NCI-H2029 treated with DMSO at 0.1 percent for 48 hours (cell line): ENCODE measurements at regions not wholly inside any gene's neighbourhood (a gene's known extent, or its start where the extent isn't known, plus 50 kb on each side); places are given as distances from the start of the nearest gene placed in this dataset.
A peak's percentile ranks its signal among the peaks of the same experiment; 100 is the strongest.
"Not testable (repeated sequence)": the region's sequence is repeated elsewhere in the genome, so short reads cannot be mapped to it uniquely, and the experiment has no call there.

ENCODE experiments used
- DNase-seq: peaks from one replicate; lab custom pipeline; 2025; lab: John Stamatoyannopoulos, UW

- no peak for DNase-seq
These were observed 123.4 kb upstream of the PDE1A start for GRCh38 chr2:182550234-182550633.

DNA sequence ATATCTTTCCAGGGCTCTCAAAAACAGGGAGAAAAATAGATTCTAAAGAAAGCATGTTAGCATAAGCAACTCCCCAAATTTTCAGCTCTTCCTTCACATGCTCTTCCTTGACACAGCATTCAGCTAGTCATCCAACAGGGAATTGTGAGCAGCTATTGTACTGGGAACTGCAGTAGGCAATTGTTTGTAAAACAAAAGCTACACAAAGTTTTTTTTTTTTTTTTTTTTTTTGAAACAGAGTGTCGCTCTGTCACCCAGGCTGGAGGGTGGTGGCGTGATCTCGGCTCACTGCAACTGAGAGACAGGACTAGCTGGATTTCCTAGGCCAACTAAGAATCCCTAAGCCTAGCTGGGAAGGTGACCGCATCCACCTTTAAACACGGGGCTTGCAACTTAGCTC, 125.4 kb upstream of the PDE1A start:
- DNase-seq: not testable (repeated sequence)

GRCh38 chr2:182552785-182553184, 125.9 kb upstream of the PDE1A start:
- DNase-seq: not testable (repeated sequence)

DNA sequence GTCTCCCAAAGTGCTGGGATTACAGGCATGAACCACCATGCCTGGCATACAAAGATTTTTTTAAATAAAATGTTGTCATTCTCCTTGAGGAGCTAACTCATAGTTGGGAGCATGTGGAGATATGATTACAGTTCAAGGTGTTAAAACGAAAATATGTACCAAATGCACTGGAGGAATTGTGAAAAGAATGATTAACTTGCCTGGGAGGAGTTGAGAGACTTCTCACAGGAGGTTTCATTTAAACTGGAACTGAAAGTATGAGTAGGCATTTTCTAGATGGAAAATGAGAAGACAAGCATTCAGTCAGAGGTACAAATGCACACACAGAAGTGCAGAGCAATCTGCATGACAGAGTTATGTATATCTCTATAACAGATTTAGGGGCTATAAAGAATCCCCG, 126.6 kb upstream of the PDE1A start:
- DNase-seq: no peak

DNA sequence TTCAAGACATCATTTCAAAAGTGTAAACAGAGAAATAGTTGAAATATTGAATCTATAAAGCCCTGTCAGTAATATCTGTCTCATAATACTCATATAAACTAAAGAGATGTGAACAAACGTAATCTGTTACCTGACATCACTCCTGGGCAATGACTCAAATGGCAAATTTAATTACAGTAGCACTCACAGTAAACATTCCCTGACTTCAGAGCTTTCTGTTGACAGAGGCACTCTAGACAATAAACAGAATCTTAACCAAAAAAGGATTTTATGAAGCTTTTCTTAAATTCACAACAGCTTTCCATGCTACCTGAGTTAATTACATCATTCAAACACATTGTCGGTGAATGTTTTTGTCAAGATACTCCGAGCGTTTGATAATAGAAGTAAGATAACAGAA, 128.1 kb upstream of the PDE1A start:
- DNase-seq: peak; percentile 64

- no peak for DNase-seq
These were observed 131.7 kb upstream of the PDE1A start for GRCh38 chr2:182558564-182558963.

GRCh38 chr2:182559623-182560022, 132.8 kb upstream of the PDE1A start:
- no peak for DNase-seq

DNA sequence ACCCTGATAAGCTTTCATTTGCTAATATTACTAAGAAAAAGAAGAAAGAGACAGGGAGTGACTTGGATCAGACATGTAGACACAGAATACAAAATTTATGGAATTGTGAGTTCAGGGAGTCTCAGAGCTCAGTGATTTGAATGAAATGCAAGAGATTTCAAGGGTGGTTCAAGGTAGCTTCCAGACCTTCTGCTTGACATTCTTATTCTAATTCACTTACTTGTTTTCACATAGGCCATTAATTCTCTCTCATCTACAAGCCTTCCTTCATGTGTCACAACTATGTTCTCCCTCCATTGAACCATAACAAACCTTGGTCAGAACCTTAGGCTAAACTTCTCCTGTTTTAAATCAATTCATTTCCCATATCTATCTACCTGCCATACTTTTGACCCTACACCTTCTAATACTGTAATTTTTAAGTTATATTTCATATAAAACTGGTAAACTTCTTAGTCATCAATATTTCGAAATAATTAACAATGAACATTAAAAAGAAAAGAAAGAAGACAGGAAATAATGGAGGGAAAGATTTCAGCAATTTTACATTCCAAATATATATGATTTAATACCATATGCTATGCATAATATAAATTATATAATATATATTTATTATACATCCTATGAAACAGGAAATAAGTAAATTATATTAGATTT, 139.2 kb upstream of the PDE1A start:
- DNase-seq: no peak

DNA sequence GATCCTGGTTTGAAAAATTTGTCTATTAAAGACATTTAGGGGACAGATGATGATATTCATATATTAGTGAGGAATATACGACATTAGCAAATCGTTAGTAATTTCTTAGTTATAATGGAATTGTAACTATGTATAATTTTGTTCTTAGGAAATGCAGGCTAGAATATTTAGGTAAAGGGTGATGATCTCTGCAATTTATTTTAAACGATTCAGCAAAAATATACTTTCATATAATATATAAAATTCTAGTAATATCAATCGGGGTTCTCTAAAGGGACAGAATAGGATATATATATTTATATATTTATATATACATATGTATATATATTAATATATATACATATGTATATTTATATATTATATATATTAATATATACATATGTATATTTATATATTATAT, 142.5 kb upstream of the DNAJC10 start:
- DNase-seq: no peak

GRCh38 chr2:182577816-182578215, 138.2 kb upstream of the DNAJC10 start:
- no peak for DNase-seq

DNA sequence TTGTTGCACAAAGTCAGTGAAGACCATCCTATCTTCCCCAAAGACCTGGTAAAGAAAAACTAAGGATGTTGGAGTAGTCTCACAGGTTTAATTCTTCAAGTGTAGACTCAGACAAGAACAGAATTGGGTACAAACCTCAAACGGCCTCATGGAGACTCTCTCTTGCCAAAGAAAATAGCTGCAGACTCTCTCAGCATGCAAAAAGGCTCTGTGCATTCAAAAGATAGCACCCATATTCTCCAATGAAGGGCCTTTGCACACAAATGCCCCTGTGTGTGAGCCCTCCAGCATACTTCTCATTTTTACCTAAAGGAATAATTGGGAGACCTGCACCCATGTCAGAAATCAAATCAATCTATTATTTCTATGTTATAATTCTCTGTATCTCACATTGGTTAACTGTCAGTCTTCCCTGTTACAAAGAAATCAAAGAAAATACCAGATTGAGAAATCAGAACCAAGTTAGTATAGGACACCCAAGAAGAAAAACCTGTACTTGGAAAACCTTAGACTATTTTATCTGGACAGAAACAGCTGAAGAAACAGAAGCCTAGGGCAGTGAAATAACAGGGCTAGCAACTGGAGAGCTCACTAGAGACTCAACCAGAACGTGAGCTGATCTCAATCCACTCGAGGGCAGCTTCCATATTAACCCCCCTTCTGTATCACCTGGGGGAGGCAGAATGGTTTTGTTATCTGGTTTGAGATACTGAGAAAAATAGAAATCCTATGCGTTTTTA, 134.7 kb upstream of the DNAJC10 start:
- no peak for DNase-seq

DNA sequence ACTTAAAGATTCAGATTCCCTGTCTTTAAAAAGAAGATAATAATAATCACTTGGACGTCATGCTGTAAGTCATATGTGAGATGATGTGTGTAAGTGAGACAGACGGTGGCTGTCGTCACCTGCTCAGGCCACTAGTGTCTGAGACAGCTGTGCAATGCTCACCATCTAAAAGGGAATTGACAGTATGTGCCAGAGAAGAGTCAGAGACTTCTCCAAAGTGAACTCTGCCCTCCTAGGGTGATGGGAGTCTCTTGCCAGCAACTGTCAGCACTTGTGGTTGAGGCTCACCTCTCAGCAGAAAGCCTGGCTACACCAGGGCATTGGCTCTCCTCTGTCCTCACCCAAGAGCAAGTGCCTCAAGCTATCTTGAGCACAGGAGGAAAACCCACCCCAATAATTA, 131.6 kb upstream of the DNAJC10 start:
- DNase-seq: no peak

- DNase-seq: no peak
These were observed 131.1 kb upstream of the DNAJC10 start for GRCh38 chr2:182585001-182585400.

GRCh38 chr2:182585430-182585829, 130.6 kb upstream of the DNAJC10 start:
- no peak for DNase-seq

DNA sequence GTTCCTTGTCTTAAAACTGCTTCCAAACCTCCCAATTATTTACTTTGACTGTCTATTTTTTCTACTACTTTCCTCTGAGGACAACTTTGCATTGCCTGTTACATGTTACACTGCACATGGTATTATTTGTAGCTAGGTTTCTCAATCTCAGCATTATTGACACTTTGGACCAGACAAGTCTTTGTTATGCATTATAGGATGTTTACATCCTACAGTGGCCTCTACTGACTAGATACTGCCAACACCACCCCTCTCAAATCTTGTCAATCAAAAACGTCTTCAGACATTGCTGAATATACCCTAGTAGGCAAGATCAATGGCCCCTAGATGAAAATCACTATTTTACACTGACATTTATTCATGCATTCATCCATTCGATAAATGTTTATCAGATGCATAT, 129.6 kb upstream of the DNAJC10 start:
- no peak for DNase-seq

- DNase-seq: no peak
These were observed 128.2 kb upstream of the DNAJC10 start for GRCh38 chr2:182587831-182588230.

GRCh38 chr2:182589121-182589520, 126.9 kb upstream of the DNAJC10 start:
- no peak for DNase-seq

DNA sequence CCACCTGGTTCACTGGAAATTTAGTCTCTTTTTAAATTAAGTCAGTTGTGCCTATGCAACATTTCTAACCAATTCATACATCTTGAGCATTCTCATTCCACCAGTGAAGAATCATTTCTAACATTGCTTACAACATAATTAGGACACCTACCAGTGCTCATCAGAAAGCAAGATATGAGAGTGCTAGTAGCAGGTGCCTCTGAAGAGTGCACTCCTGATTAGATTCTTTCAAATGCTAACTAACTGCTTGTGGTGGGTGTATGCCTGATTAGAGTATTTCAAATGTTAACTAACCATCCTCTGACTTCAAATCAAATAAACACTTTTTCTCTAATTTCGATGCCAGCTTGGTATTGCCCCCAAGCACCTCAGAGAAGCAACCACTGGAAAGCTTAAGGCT, 124.3 kb upstream of the DNAJC10 start:
- DNase-seq: no peak

DNA sequence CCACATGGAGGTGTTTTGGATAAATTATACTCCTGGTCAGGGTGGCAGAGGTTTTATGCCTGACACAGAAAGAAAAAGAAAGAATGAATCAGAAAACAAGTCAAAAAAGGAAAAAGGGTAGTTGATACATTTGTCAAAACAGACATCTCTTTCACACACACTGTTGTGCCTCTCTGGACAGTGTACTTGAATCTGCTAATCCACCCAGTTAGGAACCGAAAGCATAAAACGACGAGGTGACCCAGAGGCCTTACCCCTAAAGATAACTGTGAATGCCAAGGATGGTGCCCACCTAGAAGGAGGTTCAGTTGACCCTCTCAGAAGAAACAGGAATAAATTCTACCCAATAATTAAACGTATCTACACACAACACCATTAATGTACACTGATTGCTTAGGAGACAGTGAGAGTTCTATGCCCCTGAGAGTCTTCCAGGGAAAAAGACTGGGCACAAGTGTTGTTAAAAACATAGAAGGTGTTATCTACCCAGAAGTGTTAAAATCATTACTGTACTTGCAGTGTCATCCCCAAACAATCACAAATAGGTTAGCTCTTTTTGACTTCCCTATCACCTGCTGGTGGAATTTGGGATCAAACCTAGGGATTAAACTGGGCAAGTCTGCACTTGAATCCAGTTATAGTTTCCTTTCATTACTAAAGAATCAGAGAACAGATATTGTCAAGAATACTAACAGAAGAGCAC, 123.2 kb upstream of the DNAJC10 start:
- no peak for DNase-seq

DNA sequence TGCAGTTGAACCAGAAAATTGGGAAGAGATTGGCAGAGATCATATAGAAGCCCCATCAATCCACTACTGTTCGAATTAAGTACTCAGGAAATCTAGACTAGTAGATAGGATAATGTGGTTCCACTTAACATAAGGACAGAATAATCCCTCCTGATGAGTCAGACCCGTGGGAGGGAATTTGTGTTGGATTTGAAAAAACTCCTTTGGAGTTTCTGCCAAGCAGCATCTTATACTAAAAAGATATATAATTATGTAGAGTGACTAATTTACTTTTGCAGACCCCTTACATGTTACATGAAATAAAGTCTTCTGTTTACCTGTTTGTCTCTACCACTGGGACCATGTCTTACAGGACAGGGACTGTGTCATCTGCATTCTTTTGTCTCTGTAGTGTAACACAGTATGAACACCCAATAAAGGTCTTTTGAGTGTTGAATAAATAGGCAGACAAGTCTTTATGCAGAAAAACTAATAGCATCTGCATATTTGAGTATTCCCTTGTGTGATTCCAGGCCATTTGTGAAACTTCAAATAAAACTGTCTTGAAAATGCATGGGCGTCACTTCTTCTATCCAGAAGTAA, 122.6 kb upstream of the DNAJC10 start:
- DNase-seq: no peak

DNA sequence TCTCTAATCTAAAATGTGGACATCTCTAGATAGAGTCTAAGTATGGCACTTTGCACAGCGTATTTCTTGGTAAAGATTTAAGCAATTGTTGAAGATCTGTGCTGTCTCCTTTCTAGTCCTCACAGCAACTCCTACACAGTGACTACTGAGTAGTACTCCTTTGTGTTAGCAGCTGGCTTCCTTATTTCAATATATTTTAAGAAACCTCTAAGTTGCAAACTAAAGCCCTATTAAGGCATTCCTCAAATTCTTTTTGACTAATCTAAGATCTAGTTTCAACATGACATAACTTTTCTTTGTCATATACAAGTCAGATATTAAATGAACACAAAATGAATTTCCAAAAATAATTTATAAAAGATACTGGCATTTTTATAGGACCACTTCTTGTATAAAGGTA, 121.8 kb upstream of the DNAJC10 start:
- no peak for DNase-seq

DNA sequence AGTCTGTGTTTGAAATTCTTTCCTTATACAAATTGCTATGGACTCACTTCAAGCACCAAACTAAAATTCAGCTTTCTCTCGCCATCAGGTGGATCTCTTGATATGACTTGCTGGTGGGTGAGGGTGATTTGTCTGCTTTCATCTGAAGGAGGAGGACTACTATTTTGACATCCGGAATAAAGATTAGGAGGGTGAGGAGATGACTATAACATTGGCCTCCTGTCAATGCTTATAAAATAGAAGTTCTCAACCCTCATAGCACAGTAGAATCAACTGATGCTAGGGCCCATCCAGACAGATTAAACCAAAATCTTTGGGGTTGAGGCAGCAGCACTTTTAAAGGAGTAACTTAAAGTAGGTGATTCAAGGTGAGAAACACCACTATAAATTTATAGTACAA, 120.4 kb upstream of the DNAJC10 start:
- no peak for DNase-seq
